ENCODE measurements at regions not wholly inside any gene's neighbourhood (a gene's known extent, or its start where the extent isn't known, plus 50 kb on each side); places are given as distances from the start of the nearest gene placed in this dataset.
"Not testable (repeated sequence)": the region's sequence is repeated elsewhere in the genome, so short reads cannot be mapped to it uniquely, and the experiment has no call there.

DNA sequence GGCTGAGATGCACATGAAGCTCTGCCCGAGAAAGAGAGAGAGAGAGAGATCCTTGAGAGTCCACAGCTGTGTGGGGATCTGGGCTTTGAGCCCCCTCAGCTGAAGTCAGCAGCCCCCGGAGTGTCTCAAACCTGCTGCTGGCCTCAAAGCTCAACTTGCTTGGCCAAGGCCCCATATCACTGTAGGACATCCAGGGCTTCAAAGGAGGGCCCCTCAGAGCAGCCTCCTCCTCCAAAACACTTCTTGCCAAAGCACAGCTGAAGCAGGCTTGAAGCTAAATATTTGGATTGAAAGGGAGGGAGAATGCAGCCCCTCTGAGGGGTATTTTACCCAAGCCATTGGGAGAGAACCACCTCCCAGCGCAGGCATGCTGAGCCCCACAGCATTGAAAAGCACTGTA is 357.6 kb downstream of the OSR1 start:
- ChIA-PET POLR2A (no interaction called here), CTCF (no interaction called here)

DNA sequence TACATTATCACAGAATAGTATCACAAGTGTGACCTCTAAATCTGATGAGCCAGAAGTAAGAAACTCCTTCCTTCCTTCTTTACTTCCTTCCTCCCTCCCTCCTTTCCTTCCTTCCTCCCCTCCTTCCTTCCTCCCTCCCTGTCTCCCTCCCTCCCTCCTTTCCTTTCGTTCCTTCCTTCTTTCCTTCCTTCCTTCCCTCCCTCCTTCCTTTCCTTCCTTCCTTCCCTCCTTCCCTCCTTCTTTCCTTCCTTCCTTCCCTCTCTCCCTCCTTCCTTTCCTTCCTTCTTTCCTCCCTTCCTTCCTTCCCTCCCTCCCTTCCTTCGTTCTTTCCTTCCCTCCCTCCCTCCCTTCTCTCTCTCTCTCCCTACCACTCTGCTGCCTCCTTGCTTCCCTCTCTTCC is 359.2 kb downstream of the OSR1 start:
- POLR2A ChIA-PET = no interaction called here
- CTCF ChIA-PET = no interaction called here

DNA sequence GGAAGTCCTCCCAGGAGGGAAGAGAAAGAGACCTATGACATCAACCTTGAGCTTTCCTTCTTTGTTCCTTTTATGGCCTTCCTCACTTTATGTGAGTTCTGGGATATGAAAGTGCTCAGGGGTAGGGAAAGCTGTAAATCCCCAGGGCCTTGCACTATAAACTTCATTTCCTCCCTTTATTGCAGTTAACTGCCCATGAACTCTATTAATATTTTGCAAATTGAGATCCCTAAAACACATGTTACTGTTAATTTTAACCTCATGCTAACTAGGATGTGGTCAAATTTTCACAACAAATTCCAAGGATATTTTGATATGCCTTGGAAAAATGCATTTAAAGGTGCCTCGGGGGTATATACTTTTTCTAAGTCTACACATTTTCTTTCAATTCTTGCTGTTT is 359.9 kb downstream of the OSR1 start:
- POLR2A ChIA-PET = no interaction called here
- CTCF ChIA-PET = no interaction called here

DNA sequence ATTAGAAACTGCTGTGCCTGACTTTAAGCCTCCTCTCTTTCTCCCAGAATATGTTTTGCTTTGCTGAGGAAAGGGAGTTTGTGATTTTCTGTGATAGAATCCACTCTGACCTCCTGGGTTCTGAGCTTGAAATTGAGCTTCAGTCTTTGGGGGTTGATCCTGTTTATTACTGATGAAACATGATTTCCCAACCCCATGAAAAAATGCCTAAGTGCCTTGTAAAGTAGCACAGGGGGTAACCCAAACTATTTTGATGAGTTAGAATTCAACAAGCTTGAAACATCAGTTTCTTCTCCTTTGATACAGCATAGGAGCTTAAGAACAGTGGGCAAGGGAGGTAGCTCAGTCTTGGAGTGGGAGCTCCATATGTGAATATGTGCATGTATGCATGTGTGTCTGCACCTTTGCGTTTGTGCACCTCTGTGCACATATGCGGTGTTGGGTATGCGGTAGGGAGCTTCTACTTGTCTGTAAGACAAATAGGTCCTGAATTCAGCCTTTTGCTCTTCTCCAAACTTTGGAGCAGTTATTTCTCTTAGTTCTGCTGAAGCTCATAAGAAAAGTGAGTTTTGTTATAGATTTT is 364.6 kb downstream of the OSR1 start:
- ChIA-PET CTCF (no interaction called here), POLR2A (no interaction called here)

DNA sequence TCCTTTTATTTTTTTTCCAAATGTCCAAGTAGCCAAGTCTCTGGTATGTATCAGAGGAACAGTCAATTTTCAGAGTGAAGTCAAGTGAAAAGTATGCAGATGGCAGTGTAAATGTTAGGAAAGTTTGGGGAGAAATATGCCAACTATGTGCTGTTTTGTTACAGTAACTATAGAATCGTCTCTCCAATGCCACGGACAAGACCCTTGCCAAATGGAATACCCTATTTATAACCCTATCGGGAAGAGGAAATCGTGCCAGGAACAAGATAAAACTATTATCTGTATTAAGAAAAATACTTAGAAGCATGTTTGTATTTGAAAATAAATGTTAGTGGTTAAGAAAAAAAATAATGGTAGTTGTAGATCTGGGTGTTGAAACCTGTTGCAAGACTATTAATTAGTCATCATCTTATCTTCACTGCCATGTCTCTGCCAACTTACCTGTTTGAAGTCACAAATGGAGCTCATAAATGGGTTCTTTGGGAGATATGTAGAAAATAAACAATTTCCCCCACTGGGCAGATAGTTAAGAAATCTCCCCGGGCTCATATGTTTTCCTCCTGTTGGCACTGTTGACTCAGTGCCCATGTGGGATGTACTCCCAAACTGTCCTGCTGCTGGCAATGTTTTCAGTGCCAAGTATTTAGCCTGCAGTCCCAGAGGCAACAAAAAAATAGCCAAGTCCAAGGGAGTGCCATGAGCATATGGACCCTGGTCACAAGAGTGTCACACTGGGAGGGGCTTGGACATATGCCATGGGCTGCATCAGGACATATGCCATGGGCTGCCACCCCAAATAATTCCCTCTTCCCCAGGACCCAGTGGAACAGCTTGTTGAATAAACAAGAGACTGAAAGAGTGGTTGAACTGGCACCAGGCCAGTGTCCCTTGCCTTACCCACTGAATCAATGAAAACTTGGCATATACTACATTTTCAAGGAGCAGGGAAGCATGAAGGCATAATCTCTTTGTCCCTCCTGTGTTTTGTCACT is 366.9 kb downstream of the OSR1 start:
- POLR2A ChIA-PET = no interaction called here

DNA sequence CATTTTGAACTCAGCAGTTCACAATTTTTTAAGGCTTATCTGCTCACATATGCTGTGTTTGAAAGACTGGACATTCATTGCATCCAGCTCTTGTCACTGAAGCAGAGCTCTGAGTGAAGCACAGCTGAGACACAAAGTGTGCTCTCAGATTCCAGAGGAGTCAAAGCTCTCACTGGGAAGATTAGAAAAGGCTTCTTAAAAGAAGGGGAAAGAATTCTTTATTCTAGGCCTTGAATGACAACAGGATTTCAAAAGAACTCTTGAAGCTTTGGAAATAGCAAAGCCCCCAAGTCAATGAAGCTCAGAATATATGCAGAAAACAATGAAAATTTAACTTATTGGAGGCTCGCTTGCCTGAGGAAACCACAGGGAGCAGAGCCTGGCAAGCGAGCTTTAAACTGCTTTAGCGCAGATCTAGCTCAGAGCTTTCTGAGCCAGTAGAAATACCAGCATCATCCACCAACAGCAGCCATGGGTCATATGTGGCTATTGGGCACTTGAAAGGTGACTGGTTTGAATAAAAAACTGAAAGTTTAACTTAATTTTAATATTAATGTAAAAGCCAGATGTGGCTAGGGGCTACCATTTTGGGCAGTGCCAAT is 369.7 kb downstream of the OSR1 start:
- POLR2A ChIA-PET = no interaction called here
- CTCF ChIA-PET = no interaction called here

More for the DNA sequence above, 366.9 kb downstream of the OSR1 start:
- CTCF ChIA-PET = no interaction called here

DNA sequence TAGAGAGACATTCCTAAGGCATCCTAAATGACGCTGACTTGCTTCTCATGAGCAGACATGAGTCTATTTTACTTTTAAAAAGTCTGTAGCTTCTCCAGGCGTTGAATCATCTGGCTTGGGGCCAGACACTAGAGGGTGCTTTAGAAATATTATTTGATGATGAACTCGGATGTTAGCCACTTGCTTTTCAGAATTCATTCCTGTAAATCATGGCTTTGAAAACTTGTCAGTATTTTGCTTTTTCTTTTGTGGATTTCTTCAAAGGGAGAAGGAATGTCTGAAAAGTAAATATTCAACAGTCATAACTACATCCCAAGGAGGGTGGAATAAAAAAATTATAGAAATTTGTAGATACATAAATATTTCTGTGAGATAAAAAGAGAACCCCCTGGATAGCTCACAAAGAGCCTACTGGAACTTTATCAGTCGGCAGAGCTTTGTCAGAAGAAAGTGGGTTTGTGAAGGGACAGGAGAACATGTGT is 370.8 kb downstream of the OSR1 start:
- CTCF ChIA-PET = no interaction called here
- POLR2A ChIA-PET = no interaction called here

DNA sequence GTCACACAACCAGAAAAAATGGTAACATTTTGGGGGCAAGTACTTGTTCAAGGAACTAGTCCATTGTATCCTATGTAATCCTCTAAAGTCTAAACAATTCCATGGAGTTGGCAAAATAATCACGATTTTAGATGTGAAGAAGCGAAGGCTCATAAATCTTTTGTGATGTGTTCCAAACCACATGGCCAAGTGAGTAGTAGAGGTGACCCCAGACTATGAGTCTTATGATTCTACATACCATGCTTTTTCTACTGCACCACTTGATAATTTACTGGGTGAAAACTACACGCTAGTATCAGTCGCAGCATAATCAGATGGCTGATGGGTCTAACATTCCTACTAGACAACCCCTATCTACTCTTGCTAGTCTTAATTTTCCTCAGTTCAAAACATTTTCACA is 371.4 kb downstream of the OSR1 start:
- ChIA-PET CTCF (no interaction called here), POLR2A (no interaction called here)

DNA sequence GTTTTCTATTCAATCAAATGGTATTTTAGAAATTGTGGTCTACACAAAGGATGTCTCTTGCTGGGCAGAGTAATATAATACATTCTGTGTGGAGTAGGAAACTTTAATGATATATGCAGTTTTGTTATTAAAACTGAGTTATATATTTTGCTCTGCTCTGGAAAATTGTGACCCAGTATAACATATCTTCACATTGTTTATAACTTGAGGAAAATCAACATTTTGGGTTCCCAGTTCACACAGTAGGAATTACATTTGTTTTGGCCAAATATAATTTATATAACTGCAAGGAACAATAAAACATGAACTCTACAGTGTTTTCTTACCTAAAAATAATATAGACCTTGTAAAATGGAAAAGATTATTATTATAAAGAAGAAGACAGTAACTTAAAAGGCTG is 372.4 kb downstream of the OSR1 start:
- CTCF ChIA-PET = no interaction called here
- POLR2A ChIA-PET = no interaction called here

DNA sequence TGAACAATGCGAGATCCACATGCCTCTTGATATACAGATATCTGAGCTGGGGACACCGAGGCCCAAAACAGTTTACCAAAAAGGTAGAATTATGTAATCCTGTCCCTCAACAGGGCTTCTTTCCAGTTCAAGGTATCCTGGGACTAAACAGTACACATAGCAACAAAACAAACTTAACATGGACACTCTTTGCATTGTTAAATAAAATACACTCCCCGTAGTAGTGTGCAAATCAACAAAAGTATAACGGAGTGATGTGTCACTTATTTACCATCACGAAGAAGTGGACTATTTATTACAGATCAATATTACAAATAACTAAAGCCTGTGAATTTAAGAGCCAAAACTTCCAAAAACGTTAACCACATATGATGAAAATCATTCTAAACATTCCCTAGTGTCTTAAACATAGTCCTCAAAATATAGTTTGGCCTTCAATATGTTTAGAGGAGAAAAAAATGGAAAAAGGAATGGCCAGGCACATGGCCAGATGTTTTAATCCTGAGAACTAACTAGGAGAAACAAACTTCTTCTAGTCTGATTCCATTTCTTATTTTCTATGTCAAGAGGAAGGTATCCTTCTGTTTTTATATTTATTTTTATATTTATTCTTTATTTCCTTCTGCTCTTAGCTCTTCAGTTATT is 377.5 kb downstream of the OSR1 start:
- ChIA-PET CTCF (no interaction called here), POLR2A (no interaction called here)

DNA sequence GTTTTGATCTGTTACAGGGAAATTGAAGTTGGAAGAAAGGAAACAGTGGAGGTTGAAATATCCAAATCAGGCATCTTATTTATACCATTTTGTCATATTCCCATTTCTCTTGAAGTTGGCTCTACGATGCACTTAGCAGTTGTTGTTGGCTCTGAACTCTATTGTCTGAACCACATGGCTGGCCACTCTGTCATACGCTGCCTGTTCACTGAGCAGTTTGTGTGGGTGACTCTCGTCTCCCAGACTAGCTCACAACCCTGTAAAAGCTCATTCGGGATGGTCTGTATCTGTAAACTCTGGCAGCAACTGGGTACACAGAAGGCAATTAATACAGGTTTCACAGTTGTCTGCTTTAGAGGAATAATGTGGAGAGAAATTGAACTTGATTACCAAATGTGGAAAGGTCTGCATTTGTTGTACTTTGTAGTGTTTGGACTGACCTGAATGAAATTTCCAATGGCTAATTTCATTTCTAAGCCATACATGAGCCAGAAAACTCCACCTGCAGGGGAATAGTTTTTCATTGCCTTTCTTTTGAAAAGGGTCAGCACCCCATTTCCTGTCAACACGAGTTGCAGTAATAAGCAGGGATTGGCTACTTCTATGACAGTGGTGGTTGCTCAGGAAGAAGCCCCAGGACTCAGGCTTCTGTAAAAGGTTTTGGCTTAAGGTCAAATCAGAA is 378.2 kb downstream of the OSR1 start:
- ChIA-PET POLR2A (no interaction called here), CTCF (no interaction called here)

DNA sequence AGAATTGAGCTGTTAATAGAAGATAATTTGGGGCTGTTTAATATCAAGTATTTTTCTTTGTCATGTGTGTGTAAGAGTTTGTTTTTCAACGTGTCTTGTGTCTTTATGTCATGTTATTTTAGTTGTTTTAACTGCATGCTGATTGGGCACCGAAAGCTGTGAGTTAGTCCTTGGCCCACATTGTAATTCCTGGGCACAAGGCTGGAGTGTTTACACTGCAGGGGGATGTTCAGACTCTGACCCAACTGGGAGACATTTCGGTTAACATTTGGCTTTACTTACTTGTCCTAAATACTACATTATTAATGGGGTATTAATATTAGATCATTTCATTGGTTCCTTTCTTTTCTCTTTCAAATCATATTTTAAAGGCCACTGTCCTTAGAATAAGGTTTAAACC is 381.0 kb downstream of the OSR1 start:
- ChIA-PET POLR2A (no interaction called here), CTCF (no interaction called here)

DNA sequence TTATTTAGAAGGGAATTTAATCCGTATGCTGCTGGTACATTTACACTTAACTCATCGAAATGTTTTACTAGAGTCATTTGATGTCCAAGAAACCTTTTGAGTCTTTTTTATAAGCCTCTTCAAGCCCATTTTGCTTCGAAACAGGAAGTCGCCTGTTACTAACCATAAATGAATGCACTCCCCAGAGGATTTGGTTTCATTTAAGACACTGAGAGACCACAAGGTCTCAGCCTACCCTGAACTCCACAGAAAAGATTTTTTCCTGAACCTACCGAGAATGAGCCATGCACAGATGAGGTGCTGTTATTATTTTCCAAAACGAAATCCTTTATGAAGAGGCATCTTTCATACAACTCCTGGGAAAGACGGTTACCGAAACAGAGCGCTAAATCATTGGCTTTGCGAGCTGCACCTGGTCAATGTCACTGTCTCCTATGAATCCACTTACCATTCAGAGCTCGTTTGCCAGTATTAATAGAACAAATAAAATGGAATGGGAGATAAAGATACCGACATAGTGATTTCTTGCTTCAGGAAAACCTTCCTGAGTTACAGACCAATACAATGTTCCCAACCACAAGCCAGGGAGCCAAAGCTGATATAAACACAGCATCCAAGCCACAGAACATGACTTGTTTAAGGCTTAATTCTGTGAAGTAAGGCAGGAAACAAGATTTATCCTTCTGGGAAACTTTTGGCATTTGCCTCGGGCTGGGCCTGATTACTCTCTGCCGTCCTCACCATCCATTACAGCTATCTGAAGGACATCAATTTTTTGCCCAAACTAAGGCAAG is 382.1 kb downstream of the OSR1 start:
- CTCF ChIA-PET = no interaction called here
- POLR2A ChIA-PET = no interaction called here

DNA sequence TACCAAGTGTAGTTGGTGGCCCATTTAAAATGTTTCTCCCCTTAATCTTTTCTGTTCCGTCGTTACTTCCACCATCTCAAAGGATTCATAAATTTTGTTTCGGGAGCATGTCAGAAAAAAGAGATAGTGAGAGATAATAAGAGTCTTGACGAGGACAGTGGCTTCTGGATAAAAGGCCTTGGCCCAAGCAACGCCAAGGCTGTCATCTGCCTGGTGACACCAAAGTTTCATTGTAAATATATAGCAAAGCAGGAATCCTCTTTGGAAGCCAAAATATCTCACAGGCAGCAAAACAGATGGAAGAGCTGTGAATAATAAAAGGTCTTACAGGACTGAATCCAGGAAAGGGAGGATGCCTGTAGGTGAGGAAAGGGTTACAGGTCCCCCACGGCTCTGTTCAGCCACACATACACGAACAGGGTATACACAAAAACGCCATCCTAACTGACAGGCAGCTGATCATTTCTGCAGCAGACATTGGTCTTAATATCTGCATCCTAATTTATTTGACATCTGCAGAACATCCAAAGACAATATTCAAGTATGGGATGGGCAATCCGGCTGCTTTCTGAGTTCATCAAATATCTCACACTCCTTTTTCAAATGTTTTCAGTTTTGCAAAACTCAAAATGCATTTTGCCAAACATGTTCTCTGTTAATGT is 382.8 kb downstream of the OSR1 start:
- ChIA-PET POLR2A (no interaction called here), CTCF (no interaction called here)

DNA sequence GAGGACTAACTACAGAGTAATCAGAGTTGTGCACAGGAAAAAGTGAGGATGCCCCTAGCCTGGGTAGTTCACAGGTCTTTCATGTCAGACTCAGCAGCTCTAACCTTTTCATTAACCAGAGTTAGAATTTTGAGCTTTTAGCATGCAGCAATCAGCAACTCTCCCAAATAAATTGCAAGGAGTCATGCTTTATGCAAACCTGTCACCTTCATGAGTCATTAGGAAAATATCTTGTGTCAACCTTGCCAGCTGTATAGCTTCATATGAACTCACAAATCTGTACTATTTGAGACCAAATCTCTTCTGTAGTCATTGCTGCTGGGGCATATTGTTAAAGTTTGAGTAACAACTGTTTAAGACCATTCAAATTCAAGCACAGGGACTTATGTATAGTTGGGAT is 382.3 kb upstream of the NT5C1B start:
- ChIA-PET POLR2A (no interaction called here), CTCF (no interaction called here)

DNA sequence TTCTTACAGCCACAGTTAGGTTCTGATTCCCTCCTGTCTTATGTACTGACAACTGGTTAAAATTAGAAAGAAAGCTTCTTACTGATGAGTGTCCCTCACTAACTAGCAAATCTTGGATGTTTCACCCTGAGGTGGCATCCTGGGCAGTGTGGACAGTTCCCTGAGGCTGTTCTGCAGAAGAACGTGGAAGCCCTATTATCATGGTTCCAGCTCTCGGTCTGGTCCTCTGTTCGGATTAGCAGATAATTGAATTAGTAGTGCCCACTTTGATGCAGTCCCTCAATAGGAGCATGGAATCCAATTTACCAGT is 381.7 kb upstream of the NT5C1B start:
- CTCF ChIA-PET = no interaction called here
- POLR2A ChIA-PET = no interaction called here

DNA sequence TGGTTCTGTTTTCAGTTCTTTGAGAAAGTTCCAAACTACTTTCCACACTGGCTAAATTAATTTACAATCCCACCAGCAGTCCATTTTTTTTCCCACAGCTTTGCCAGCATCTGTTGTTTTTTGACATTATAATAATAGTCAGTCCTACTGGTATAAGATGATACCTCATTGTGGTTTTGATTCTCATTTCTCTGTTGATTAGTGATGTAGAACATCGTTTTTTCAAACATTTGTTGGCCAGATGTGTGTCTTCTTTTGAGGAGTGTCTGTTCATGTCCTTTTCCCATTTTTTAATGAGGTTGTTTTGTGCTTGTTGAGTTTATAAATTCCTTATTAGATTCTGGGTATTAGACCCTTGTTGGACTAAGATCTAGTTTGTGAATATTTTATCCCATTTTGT is 376.8 kb upstream of the NT5C1B start:
- ChIA-PET CTCF (no interaction called here), POLR2A (no interaction called here)

DNA sequence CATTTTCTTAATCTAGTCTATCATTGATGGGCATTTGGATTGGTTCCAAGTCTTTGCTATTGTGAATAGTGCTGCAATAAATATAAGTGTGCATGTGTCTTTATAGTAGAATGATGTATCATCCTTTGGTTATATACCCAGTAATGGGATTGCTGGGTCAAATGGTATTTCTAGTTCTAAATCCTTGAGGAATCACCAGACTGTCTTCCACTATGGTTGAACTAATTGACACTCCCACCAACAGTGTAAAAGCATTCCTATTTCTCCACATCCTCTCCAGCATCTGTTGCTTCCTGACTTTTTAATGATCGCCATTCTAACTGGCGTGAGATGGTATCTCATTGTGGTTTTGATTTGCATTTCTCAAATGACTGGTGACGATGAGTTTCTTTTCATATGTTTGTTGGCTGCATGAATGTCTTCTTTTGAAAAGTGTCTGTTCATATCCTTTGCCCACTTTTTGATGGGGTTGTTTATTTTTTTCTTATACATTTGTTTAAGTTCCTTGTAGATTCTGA is 374.4 kb upstream of the NT5C1B start:
- POLR2A ChIA-PET, CTCF ChIA-PET: not testable (repeated sequence)

DNA sequence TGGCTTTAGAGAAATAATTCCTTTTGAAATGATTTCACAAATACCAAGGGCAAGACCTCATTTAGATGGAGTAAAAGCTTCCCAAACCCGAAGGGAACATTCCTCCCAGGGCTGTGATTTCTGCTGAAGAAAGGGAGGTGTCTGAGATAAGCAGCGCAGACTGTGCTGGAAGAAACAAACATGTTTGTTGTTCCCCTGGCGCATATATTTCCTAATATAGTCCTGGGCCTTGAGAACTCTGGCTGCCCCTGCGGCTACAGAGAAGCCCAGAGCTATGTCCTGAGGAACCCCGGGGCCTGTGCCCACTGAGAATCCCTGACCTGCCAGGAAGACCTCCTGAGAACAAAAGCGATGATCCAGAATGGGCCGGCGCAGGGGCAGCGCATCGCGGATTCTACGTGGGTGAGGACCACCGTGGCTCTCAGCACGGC is 372.6 kb upstream of the NT5C1B start:
- ChIA-PET CTCF (no interaction called here), POLR2A (no interaction called here)
